ENCODE measurements at regions not wholly inside any gene's neighbourhood (a gene's known extent, or its start where the extent isn't known, plus 50 kb on each side); places are given as distances from the start of the nearest gene placed in this dataset.

DNA sequence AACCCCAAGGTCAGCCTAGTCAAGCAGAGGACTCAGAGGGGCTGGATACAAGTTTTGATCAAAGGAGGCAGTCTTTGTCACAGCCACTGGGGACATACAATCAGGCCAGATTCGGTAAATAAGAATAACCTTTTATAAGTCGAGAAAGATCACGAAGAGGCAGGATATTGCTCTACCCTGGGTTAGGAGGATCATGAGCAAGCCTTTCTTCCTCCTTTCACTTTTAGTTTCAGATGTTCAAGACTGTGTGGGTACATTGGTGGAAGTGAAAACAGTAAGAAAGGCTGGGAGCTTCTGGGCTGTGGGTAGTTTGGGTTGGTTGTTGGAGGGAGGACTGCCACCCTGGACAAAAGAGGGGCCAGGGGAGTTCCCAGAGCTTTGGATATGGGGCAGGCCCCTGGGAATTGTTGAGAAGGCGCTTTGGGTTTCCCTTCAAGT is 127.7 kb downstream of the SNAPC1 start:
- TF ChIP-seq POLR2AphosphoS5 (IDR thresholded peaks at IDR 0.05; ENCODE audit: low read depth, low read length) (no peak), POLR2A (IDR thresholded peaks at IDR 0.05; ENCODE audit: low read depth, low read length) (no peak), PAX5 (IDR thresholded peaks at IDR 0.05; ENCODE audit: insufficient read depth, low read length, severe bottlenecking) (no peak), POU2F2 (IDR thresholded peaks at IDR 0.05; ENCODE audit: low read depth, low read length) (no peak), TAF1 (IDR thresholded peaks at IDR 0.05; ENCODE audit: low read depth, low read length) (no peak), SPI1 (IDR thresholded peaks at IDR 0.05; ENCODE audit: low read depth, low read length) (peak; percentile 63)

Measured in GM12891 (cell line).